Posterior vena cava (tissue), 2 donors: ENCODE measurements at regions not wholly inside any gene's neighbourhood (a gene's known extent, or its start where the extent isn't known, plus 50 kb on each side); places are given as distances from the start of the nearest gene placed in this dataset.

Experiments
- DNase-seq: peaks from one replicate; pipeline ENCODE4 v3.0.0-alpha.2; 2020; ENCODE audit warnings: low spot score
- intact Hi-C, 2 donors: fragments of 100-400 bp; cut with DNase I; formaldehyde crosslinking; loops; one replicate each; pipeline versions ENCODE4 v1.14.1 to v1.14.2; 2022 to 2023
- donor health status: DM: yes; HTN: yes; CAD: no.
- donor health status: DM: yes; HTN: yes; CAD: no.

GRCh38 chr1:90134175-90134955 lies 139.5 kb downstream of the ZNF326 start:
- DNase-seq, result no peak
- intact Hi-C loops, result no loop called here

- intact Hi-C loops, result no loop called here
- no peak for DNase-seq
Measured at GRCh38 chr1:90133133-90133532, 138.2 kb downstream of the ZNF326 start.

- intact Hi-C loops, result no loop called here
- no peak for DNase-seq
Measured at GRCh38 chr1:90132306-90132705, 137.4 kb downstream of the ZNF326 start.

GRCh38 chr1:90127288-90127953 lies 132.5 kb downstream of the ZNF326 start:
- DNase-seq, result no peak
- intact Hi-C loops, result no loop called here

- no peak for DNase-seq
- intact Hi-C loops, result no loop called here
Measured at GRCh38 chr1:90126834-90127233, 131.9 kb downstream of the ZNF326 start.

GRCh38 chr1:90122654-90123340 lies 127.9 kb downstream of the ZNF326 start:
- DNase-seq, result no peak
- intact Hi-C loops, result no loop called here

- no peak for DNase-seq
- intact Hi-C loops, result no loop called here
Measured at GRCh38 chr1:90114521-90115141, 119.7 kb downstream of the ZNF326 start.

- intact Hi-C loops, result no loop called here
- DNase-seq, result no peak
Measured at GRCh38 chr1:90107990-90108389, 113.1 kb downstream of the ZNF326 start.

GRCh38 chr1:90106311-90106710 lies 111.4 kb downstream of the ZNF326 start:
- intact Hi-C loops, result no loop called here
- DNase-seq, result no peak

GRCh38 chr1:90104941-90105538 lies 110.1 kb downstream of the ZNF326 start:
- DNase-seq, result no peak
- intact Hi-C loops, result no loop called here

GRCh38 chr1:90100566-90100965 lies 105.7 kb downstream of the ZNF326 start:
- intact Hi-C loops, result no loop called here
- no peak for DNase-seq

GRCh38 chr1:90092441-90092840 lies 97.5 kb downstream of the ZNF326 start:
- intact Hi-C loops, result no loop called here
- no peak for DNase-seq
